Left lobe of liver (tissue), 2 donors: ENCODE measurements at regions not wholly inside any gene's neighbourhood (a gene's known extent, or its start where the extent isn't known, plus 50 kb on each side); places are given as distances from the start of the nearest gene placed in this dataset.

Experiments used
- ATAC-seq: fragments of 200-7000 bp; cut with Tn5 transposase; one replicate; pipeline ENCODE4 v1.9.1; 2020; ENCODE audit warnings: mild to moderate bottlenecking, moderate library complexity
- DNase-seq: peaks from one replicate; pipeline ENCODE4 v3.0.0-alpha.2; 2020; ENCODE audit warnings: low spot score
- donor health status: DM: no; HTN: no; CAD: no; lungs with moderate emphysema.
- donor health status: DM: no; HTN: yes; CAD: no.

GRCh38 chr1:168782559-168783116, 53.6 kb upstream of the DPT start:
- ATAC-seq: no peak
- no peak for DNase-seq

- ATAC-seq: no peak
- DNase-seq: no peak
Measured at GRCh38 chr1:168783458-168784210, 54.6 kb upstream of the DPT start.

- no peak for DNase-seq
- no peak for ATAC-seq
Measured at GRCh38 chr1:168786476-168787330, 57.7 kb upstream of the DPT start.

GRCh38 chr1:168788258-168788657, 59.3 kb upstream of the DPT start:
- ATAC-seq: no peak
- no peak for DNase-seq

- ATAC-seq (peak; percentile 45), DNase-seq (no peak)
Measured at GRCh38 chr1:168789501-168789900, 60.5 kb upstream of the DPT start.

- ATAC-seq (no peak), DNase-seq (no peak)
Measured at GRCh38 chr1:168792142-168792541, 63.1 kb upstream of the DPT start.

GRCh38 chr1:168792592-168793125, 63.7 kb upstream of the DPT start:
- ATAC-seq (no peak), DNase-seq (no peak)

GRCh38 chr1:168794057-168794456, 65.1 kb upstream of the DPT start:
- ATAC-seq (no peak), DNase-seq (no peak)

- DNase-seq: no peak
- ATAC-seq: no peak
Measured at GRCh38 chr1:168795681-168796080, 66.7 kb upstream of the DPT start.

GRCh38 chr1:168799927-168800605, 71.1 kb upstream of the DPT start:
- DNase-seq (no peak), ATAC-seq (peak; percentile 86)

GRCh38 chr1:168801032-168801745, 72.2 kb upstream of the DPT start:
- ATAC-seq (peak; percentile 72), DNase-seq (peak; percentile 51)

GRCh38 chr1:168803806-168804510, 75.0 kb upstream of the DPT start:
- DNase-seq: no peak
- no peak for ATAC-seq

GRCh38 chr1:168806952-168807351, 77.9 kb upstream of the DPT start:
- no peak for DNase-seq
- no peak for ATAC-seq

GRCh38 chr1:168811176-168811575, 82.2 kb upstream of the DPT start:
- ATAC-seq (no peak), DNase-seq (no peak)

GRCh38 chr1:168819668-168820067, 90.7 kb upstream of the DPT start:
- ATAC-seq: no peak
- DNase-seq: no peak

GRCh38 chr1:168821434-168821833, 92.4 kb upstream of the DPT start:
- no peak for DNase-seq
- no peak for ATAC-seq

GRCh38 chr1:168822911-168823310, 93.9 kb upstream of the DPT start:
- DNase-seq (no peak), ATAC-seq (no peak)

GRCh38 chr1:168823988-168824387, 95.0 kb upstream of the DPT start:
- DNase-seq: no peak
- ATAC-seq: no peak

GRCh38 chr1:168824418-168825065, 95.5 kb upstream of the DPT start:
- ATAC-seq (no peak), DNase-seq (no peak)
